ENCODE measurements at regions not wholly inside any gene's neighbourhood (a gene's known extent, or its start where the extent isn't known, plus 50 kb on each side); places are given as distances from the start of the nearest gene placed in this dataset.

- H3K4me3 ChIP-seq (ENCODE audit: low read length): no peak overlapping the region
- TF ChIP-seq, protein P1, sequence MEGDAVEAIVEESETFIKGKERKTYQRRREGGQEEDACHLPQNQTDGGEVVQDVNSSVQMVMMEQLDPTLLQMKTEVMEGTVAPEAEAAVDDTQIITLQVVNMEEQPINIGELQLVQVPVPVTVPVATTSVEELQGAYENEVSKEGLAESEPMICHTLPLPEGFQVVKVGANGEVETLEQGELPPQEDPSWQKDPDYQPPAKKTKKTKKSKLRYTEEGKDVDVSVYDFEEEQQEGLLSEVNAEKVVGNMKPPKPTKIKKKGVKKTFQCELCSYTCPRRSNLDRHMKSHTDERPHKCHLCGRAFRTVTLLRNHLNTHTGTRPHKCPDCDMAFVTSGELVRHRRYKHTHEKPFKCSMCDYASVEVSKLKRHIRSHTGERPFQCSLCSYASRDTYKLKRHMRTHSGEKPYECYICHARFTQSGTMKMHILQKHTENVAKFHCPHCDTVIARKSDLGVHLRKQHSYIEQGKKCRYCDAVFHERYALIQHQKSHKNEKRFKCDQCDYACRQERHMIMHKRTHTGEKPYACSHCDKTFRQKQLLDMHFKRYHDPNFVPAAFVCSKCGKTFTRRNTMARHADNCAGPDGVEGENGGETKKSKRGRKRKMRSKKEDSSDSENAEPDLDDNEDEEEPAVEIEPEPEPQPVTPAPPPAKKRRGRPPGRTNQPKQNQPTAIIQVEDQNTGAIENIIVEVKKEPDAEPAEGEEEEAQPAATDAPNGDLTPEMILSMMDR (conservative IDR thresholded peaks at IDR 0.05; ENCODE audit: low read length): no peak
- no peak for DNase-seq (ENCODE audit: low read depth)
Observed at GRCh38 chr6:145530454-145530853, 204.9 kb downstream of the EPM2A start.

DNA sequence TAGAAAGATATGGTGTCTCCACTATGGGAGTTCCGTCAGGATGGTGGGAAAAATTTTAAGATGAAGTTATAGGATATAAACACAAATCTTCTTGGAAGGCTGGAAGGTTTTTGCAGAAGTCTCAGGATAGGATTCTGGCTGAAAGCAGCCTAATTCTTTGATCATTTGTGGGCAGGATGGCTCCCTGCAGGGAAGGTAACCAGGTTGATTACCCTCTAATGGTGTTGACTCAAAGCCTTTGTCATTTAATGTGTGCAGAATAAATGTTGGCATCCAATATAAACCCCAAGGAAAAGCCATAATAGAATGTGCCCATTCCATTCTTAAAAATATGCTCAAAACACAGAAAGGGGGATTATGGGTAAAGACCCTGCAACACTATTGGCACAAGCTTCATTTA is 204.3 kb downstream of the EPM2A start:
- TF ChIP-seq, protein P1 (conservative IDR thresholded peaks at IDR 0.05; ENCODE audit: low read length): no peak
- H3K4me3 ChIP-seq (ENCODE audit: low read length): no peak overlapping the region
- DNase-seq (ENCODE audit: low read depth): no peak

DNA sequence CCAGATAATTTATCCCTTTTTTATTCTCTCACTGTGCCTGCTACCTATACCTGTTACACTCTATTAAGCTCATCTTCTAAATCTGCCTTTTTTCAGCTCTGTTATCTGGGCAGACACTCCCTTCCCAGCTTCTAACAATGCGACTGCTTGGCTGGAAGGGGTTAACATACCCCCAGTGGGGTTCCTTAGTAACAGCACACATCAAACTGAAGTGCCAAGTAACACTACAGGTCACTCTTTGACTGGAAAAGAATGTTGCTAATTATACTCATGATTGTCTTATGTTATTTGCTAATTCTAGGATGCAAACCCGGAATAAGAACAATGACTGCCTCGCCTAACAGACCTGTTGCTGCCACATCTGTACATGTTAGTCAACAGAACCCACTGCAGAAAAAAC is 203.5 kb downstream of the EPM2A start:
- no peak overlapping the region for H3K4me3 ChIP-seq (ENCODE audit: low read length)
- TF ChIP-seq, protein P1 (conservative IDR thresholded peaks at IDR 0.05; ENCODE audit: low read length): no peak

GRCh38 chr6:145532361-145532760 is 203.0 kb downstream of the EPM2A start:
- no peak for DNase-seq (ENCODE audit: low read depth)
- no peak overlapping the region for H3K4me3 ChIP-seq (ENCODE audit: low read length)
- TF ChIP-seq, protein P1 (conservative IDR thresholded peaks at IDR 0.05; ENCODE audit: low read length): no peak

More for the DNA sequence above, 203.5 kb downstream of the EPM2A start:
- DNase-seq (ENCODE audit: low read depth): no peak

DNA sequence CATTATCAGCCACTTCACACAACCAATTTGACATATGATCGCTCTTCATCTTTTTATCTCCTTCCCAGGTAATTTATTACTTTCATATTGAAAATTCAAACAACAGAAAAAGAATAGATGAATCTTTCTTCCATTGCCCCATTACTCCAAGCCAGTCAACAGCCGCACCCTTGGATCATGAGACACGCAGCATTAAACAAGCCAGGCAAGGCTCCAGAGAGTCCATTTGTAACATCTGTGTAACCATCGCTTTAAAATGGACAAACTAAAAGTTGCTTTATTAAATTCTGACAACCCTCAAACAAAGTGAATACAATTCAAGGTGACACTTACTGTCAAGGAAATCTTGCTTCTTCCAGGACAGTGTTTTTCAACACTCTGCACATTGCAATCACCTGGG is 200.3 kb downstream of the EPM2A start:
- DNase-seq (ENCODE audit: low read depth): no peak
- no peak overlapping the region for H3K4me3 ChIP-seq (ENCODE audit: low read length)
- TF ChIP-seq, protein P1 (conservative IDR thresholded peaks at IDR 0.05; ENCODE audit: low read length): no peak

DNA sequence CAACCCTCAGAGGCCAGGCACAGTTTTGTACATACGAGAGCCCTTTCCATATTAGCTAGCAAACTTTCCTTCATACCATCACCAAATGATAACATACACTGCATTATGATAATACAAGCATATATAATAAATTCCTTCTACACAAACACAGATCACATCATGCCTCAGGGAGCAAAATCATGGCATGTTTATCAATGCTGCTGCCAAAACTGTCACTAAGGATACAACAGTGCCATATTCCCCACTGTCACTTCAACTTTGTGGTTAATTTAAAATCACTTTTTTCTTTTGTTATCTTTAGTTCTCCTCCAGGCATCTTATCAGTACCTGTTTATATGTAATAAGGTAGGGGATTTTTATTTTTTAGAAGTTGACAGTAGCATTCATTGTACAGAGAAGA is 196.3 kb downstream of the EPM2A start:
- TF ChIP-seq, protein P1 (conservative IDR thresholded peaks at IDR 0.05; ENCODE audit: low read length): no peak
- no peak for DNase-seq (ENCODE audit: low read depth)
- H3K4me3 ChIP-seq (ENCODE audit: low read length): no peak overlapping the region

DNA sequence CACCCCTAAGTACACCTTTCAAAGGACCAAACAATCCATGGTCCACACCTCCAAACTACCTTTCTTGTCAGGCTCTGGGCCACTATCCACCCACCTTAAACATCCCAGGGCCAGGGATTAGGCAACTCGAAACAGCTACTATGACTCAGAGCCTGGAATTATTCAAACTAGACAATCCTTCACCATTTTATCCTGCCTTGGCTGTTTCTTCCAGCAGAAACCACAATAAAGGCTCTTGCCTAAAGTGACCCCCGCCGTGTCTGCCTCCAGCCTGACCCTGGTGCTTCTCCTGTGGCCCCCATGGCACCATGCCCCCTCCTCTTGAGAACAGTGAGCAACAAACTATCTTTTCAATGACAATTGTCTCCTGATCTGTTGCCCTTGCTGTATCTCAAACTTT is 195.5 kb downstream of the EPM2A start:
- TF ChIP-seq, protein P1 (conservative IDR thresholded peaks at IDR 0.05; ENCODE audit: low read length): no peak
- DNase-seq (ENCODE audit: low read depth): no peak
- H3K4me3 ChIP-seq (ENCODE audit: low read length): no peak overlapping the region

Data from AG10803 (cell line).